ENCODE measurements at regions not wholly inside any gene's neighbourhood (a gene's known extent, or its start where the extent isn't known, plus 50 kb on each side); places are given as distances from the start of the nearest gene placed in this dataset.

DNA sequence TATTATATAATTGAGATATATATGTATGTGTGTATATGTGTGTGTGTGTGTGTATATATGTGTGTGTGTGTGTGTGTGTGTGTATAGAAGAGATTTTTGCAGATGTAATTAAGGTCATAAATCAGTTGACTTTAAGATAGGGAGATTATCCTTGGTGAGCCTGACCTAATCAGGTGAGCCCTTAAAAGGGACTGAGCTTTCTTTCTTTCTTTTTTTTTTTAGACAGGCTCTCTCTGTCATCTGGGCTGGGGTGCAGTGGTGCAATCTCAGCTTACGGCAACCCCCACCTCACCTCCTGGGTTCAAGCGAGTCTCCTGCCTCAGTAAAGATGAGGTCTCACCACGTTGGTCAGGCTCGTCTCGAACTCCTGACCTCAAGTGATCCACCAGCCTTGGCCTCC is 155.1 kb upstream of the RASGEF1B start:
- TF ChIP-seq, protein P1, sequence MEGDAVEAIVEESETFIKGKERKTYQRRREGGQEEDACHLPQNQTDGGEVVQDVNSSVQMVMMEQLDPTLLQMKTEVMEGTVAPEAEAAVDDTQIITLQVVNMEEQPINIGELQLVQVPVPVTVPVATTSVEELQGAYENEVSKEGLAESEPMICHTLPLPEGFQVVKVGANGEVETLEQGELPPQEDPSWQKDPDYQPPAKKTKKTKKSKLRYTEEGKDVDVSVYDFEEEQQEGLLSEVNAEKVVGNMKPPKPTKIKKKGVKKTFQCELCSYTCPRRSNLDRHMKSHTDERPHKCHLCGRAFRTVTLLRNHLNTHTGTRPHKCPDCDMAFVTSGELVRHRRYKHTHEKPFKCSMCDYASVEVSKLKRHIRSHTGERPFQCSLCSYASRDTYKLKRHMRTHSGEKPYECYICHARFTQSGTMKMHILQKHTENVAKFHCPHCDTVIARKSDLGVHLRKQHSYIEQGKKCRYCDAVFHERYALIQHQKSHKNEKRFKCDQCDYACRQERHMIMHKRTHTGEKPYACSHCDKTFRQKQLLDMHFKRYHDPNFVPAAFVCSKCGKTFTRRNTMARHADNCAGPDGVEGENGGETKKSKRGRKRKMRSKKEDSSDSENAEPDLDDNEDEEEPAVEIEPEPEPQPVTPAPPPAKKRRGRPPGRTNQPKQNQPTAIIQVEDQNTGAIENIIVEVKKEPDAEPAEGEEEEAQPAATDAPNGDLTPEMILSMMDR (IDR thresholded peaks at IDR 0.05; ENCODE audit: low read depth, low read length) = no peak
- no peak for DNase-seq (ENCODE audit: low read depth, low spot score)
- Histone ChIP-seq H3K4me3 (ENCODE audit: low read depth, low read length) (no peak overlapping the region), H3K27ac (ENCODE audit: low read depth, low read length) (no peak overlapping the region), H3K9me3 (ENCODE audit: control insufficient read depth, insufficient read depth, low read length) (no peaks in the 10 kb centered on the region), H3K27me3 (ENCODE audit: control insufficient read depth, insufficient read depth, low read length) (no peaks in the 10 kb centered on the region)
- ChIA-PET POLR2A (no interaction called here), CTCF (no interaction called here)

DNA sequence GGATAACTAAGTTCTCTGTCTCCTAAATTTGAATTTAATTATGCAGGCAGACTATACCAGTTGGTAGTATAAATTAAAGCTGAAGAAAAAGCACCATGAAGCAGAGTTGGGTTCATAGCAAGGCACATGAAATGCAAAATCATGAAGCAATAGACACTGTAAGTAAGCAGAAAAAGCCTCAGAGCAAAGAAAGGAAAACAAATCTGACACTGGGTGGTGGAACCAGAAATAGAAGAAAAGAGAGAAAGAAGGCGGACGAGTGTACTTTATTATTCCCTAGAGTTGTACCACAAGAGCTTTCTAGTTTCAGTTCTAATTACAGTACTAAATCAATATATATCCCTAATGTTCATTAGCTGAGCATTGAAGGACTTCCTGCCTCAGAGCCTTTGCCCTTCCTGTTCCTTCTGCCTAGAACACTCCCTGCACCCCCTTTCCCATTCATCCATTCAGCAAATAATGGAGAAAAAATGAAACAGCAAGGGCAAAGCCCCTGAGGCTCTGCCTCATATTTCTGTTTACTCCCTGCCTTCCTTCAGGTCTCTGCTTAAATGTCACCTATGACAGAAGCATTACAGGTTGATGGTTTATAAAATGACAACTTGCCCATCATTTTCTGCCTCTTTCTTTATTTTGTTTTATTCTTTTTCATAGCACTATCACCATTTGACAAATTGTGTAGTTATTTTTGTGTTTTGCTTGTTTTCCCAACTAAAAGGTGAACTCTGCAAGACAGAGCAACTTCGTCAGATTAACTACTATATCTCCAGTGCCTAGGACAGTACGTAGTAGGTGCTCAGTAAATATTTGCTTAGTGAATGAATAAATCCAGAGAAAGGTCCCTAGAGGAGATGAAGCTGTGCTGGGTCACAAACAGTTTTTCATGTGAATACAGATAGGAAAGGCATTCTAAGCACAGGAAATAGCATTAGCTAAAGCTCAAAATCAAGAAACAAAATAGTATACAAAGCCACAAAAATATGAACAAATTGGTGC is 154.0 kb upstream of the RASGEF1B start:
- no peak overlapping the region for H3K27ac ChIP-seq (ENCODE audit: low read depth, low read length)
- H3K4me3 ChIP-seq (ENCODE audit: low read depth, low read length) = no peak overlapping the region
- no peaks in the 10 kb centered on the region for H3K27me3 ChIP-seq (ENCODE audit: control insufficient read depth, insufficient read depth, low read length)
- ChIA-PET POLR2A (no interaction called here), CTCF (no interaction called here)
- DNase-seq (ENCODE audit: low read depth, low spot score) = no peak
- H3K9me3 ChIP-seq (ENCODE audit: control insufficient read depth, insufficient read depth, low read length) = no peaks in the 10 kb centered on the region
- TF ChIP-seq, protein P1 (IDR thresholded peaks at IDR 0.05; ENCODE audit: low read depth, low read length) = no peak

DNA sequence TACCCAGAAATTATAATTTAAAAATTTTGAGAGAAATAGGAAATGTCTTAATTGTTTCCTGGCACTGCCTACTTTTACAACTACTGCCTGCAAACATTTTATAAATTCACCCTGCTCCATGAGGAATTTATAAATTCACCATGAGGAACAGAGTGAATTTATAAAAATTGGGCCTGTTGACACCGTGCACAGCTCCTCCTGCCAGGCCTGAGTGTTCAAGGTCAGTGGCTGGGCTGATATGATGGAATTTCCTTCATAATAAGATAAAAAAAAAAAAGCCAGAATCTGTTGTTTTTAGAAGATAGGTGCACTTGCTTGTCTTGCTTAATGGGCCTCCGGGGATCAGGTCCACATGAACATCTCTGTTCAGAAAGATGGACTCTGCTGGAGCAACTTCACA is 151.7 kb upstream of the RASGEF1B start:
- no peak overlapping the region for H3K4me3 ChIP-seq (ENCODE audit: low read depth, low read length)
- POLR2A ChIA-PET = no interaction called here
- TF ChIP-seq, protein P1 (IDR thresholded peaks at IDR 0.05; ENCODE audit: low read depth, low read length) = no peak
- no peaks in the 10 kb centered on the region for H3K27me3 ChIP-seq (ENCODE audit: control insufficient read depth, insufficient read depth, low read length)
- H3K27ac ChIP-seq (ENCODE audit: low read depth, low read length) = no peak overlapping the region
- CTCF ChIA-PET = interaction anchor here (1.1 kb wide), 1 partner anchor 661 kb away, joined by 3 read pairs; no protein-coding TSS in a partner anchor
- DNase-seq (ENCODE audit: low read depth, low spot score) = no peak
- no peaks in the 10 kb centered on the region for H3K9me3 ChIP-seq (ENCODE audit: control insufficient read depth, insufficient read depth, low read length)

DNA sequence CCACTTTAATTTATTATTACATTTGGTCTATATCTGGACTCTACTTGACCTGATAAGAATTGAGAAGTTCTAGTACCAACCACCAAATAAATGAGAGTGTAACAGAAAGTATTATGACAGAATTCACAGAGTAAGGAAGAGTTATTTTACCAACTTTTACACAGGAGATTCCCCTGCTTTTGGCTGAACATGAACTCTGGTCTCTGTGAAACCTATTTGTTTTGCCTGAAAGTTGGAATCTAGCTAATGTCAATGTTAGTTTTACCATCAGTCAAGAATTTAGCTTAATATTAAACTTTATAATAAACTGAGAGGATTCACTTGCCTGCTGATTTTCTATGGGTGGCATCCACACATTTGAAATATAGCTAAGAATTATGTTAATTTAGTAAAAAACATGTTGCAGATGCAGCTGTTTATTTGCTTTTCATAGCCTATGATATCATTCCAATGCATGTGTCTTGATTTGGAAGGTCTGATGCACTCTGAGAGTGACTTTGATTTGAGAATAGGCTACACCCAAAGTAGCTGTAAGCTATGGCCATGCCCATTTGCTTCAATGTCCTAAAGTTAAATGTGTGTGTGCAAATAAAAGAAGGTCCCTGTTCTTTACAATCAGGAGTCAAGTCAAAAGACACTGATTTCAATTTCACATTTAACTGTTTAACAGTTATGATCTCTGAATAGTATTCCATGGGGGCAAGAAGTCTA is 150.9 kb upstream of the RASGEF1B start:
- no peak for DNase-seq (ENCODE audit: low read depth, low spot score)
- Histone ChIP-seq H3K27ac (ENCODE audit: low read depth, low read length) (no peak overlapping the region), H3K27me3 (ENCODE audit: control insufficient read depth, insufficient read depth, low read length) (no peaks in the 10 kb centered on the region), H3K4me3 (ENCODE audit: low read depth, low read length) (no peak overlapping the region), H3K9me3 (ENCODE audit: control insufficient read depth, insufficient read depth, low read length) (no peaks in the 10 kb centered on the region)
- TF ChIP-seq, protein P1 (IDR thresholded peaks at IDR 0.05; ENCODE audit: low read depth, low read length) = no peak
- CTCF ChIA-PET = interaction anchor here (0.6 to 1.1 kb wide), 2 partner anchors 662 to 1069 kb away, joined by 3 read pairs; no protein-coding TSS in a partner anchor
- POLR2A ChIA-PET = no interaction called here

DNA sequence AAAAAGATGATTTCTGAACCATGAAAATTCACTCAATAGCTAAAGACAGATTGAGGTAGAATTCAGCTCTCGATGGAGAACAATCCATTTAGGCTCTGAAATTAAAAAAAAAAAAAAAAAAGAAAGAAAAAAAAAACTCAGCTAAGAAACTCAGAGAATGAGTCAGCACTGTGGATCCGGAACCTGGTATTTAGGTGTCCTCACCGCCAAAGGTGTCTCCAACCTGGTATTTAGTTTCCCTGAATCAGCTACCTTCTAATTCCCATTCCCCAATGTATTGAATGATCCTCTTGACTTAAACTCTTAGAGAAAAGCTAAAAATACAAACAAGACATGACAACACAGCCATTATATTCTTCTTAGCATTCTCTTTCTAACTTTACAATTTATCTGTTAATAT is 150.3 kb upstream of the RASGEF1B start:
- DNase-seq (ENCODE audit: low read depth, low spot score) = no peak
- Histone ChIP-seq H3K27me3 (ENCODE audit: control insufficient read depth, insufficient read depth, low read length) (no peaks in the 10 kb centered on the region), H3K27ac (ENCODE audit: low read depth, low read length) (no peak overlapping the region), H3K9me3 (ENCODE audit: control insufficient read depth, insufficient read depth, low read length) (no peaks in the 10 kb centered on the region), H3K4me3 (ENCODE audit: low read depth, low read length) (no peak overlapping the region)
- TF ChIP-seq, protein P1 (IDR thresholded peaks at IDR 0.05; ENCODE audit: low read depth, low read length) = no peak
- POLR2A ChIA-PET = no interaction called here
- CTCF ChIA-PET = interaction anchor here (0.6 kb wide), 1 partner anchor 1068 kb away, joined by 3 read pairs; no protein-coding TSS in a partner anchor
